GM12873 (cell line): ENCODE measurements at regions not wholly inside any gene's neighbourhood (a gene's known extent, or its start where the extent isn't known, plus 50 kb on each side); places are given as distances from the start of the nearest gene placed in this dataset.

ENCODE experiments used
- TF ChIP-seq, protein P1 (sequence below): IDR thresholded peaks from 2 replicates; pipeline ENCODE4 v1.5.1; 2012; ENCODE audit warnings: low read depth, mild to moderate bottlenecking, moderate library complexity, low read length, control low read depth; ENCODE audit not compliant: insufficient read depth; ENCODE audit errors: missing control alignments

DNA sequence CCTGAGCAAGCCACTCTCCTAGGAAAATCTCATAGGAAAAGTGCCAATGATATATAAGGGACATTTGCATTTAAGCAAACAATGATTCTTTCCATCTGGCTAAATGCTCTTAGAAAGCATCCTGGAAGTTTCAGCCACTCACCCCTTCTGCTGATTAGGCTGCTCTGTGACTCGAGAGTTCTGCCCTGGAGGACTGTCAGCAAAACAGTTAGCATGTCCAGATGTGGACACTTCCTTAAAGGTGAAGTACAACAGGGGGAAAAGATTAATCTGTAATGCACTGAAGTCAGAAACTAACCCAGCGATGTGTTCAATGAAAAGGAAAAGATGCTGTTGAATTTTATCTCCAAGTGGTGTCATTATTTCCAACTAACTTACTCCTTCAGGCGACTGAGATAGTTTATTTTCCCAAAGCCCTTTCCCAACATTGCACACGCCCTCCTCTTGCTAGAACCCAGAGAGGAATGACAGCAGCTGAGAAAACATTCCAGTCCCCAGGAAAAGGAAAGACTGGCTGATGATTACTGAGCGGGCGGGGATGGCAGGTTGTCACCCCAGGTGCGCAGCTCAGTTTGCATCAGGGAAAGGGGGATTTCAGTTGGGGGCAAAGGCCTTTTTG is 214.0 kb downstream of the SS18 start:
- TF ChIP-seq, protein P1, sequence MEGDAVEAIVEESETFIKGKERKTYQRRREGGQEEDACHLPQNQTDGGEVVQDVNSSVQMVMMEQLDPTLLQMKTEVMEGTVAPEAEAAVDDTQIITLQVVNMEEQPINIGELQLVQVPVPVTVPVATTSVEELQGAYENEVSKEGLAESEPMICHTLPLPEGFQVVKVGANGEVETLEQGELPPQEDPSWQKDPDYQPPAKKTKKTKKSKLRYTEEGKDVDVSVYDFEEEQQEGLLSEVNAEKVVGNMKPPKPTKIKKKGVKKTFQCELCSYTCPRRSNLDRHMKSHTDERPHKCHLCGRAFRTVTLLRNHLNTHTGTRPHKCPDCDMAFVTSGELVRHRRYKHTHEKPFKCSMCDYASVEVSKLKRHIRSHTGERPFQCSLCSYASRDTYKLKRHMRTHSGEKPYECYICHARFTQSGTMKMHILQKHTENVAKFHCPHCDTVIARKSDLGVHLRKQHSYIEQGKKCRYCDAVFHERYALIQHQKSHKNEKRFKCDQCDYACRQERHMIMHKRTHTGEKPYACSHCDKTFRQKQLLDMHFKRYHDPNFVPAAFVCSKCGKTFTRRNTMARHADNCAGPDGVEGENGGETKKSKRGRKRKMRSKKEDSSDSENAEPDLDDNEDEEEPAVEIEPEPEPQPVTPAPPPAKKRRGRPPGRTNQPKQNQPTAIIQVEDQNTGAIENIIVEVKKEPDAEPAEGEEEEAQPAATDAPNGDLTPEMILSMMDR = no peak

- TF ChIP-seq, protein P1 = no peak
Observed at GRCh38 chr18:25875551-25876240, 214.7 kb downstream of the SS18 start.

DNA sequence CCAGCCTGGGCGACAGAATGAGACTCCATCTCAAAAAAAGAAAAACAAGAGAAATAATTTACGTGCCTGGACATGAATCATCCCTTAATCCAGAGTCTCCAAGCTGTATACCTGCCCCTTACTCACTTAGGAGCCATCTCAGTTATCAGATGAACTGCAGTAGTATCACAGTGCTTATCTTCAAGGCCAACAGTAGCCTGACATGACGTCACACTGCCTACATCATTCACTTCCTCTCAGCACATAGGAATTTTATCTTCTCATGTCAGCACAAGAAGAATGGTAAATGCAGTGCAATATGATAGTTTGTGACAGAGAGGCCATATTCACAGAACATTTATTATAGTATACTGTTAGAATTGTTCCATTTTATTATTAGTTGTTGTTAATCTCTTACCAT is 216.6 kb downstream of the SS18 start:
- TF ChIP-seq, protein P1 = no peak

- TF ChIP-seq, protein P1 = no peak
Observed at GRCh38 chr18:25866331-25866730, 224.1 kb downstream of the SS18 start.

GRCh38 chr18:25862881-25863600 is 227.4 kb downstream of the SS18 start:
- TF ChIP-seq, protein P1 = no peak

- TF ChIP-seq, protein P1 = no peak
Observed at GRCh38 chr18:25853691-25854433, 236.6 kb downstream of the SS18 start.

DNA sequence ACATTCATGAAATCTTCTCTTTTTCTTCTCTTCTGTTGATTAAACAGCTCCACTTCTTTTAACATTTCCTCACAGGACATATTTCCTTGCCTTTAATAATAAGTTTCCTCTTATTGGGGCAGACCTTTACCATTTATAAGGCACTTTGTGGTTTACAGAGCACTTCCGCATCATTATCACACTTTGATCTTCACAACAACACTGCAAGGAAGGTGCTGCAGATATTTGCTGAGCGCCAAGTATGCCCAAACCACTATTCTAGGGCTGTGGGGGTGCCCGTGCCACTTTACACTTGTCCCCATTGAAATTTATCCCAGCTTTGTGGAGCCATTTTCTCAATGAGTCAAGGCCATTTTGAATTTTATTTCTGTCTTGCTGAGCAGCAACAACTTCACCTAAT is 246.6 kb downstream of the SS18 start:
- TF ChIP-seq, protein P1 = no peak
